ENCODE measurements at regions not wholly inside any gene's neighbourhood (a gene's known extent, or its start where the extent isn't known, plus 50 kb on each side); places are given as distances from the start of the nearest gene placed in this dataset.
"Not testable (repeated sequence)": the region's sequence is repeated elsewhere in the genome, so short reads cannot be mapped to it uniquely, and the experiment has no call there.

GRCh38 chr14:37848985-37849621 lies 253.7 kb downstream of the TTC6 start:
- DNase-seq: no peak

- no peak for DNase-seq
These were observed 255.6 kb downstream of the TTC6 start for GRCh38 chr14:37851054-37851453.

GRCh38 chr14:37855871-37856270 lies 260.4 kb downstream of the TTC6 start:
- DNase-seq: no peak

- no peak for DNase-seq
These were observed 262.4 kb downstream of the TTC6 start for GRCh38 chr14:37857774-37858266.

GRCh38 chr14:37858733-37859132 lies 263.3 kb downstream of the TTC6 start:
- DNase-seq: no peak

- no peak for DNase-seq
These were observed 263.7 kb downstream of the TTC6 start for GRCh38 chr14:37859177-37859576.

- DNase-seq: no peak
These were observed 266.8 kb downstream of the TTC6 start for GRCh38 chr14:37862263-37862662.

- no peak for DNase-seq
These were observed 268.7 kb downstream of the TTC6 start for GRCh38 chr14:37864128-37864527.

- no peak for DNase-seq
These were observed 269.7 kb downstream of the TTC6 start for GRCh38 chr14:37864861-37865718.

- DNase-seq: no peak
These were observed 270.5 kb downstream of the TTC6 start for GRCh38 chr14:37865719-37866549.

GRCh38 chr14:37869633-37870032 lies 274.2 kb downstream of the TTC6 start:
- no peak for DNase-seq

GRCh38 chr14:37870170-37870569 lies 274.7 kb downstream of the TTC6 start:
- DNase-seq: no peak

- no peak for DNase-seq
These were observed 275.4 kb downstream of the TTC6 start for GRCh38 chr14:37870632-37871346.

GRCh38 chr14:37874065-37874428 lies 278.6 kb downstream of the TTC6 start:
- DNase-seq: not testable (repeated sequence)

- DNase-seq: peak; percentile 45
These were observed 279.1 kb downstream of the TTC6 start for GRCh38 chr14:37874429-37875109.

GRCh38 chr14:37888234-37888633 lies 292.8 kb downstream of the TTC6 start:
- no peak for DNase-seq

GRCh38 chr14:37889087-37889486 lies 293.7 kb downstream of the TTC6 start:
- DNase-seq: no peak

GRCh38 chr14:37890095-37890494 lies 294.7 kb downstream of the TTC6 start:
- DNase-seq: no peak

GRCh38 chr14:37891500-37891899 lies 296.1 kb downstream of the TTC6 start:
- DNase-seq: not testable (repeated sequence)

- DNase-seq: no peak
These were observed 299.0 kb downstream of the TTC6 start for GRCh38 chr14:37894463-37894862.

- no peak for DNase-seq
These were observed 303.9 kb downstream of the TTC6 start for GRCh38 chr14:37899365-37899764.

GRCh38 chr14:37900561-37900960 lies 305.1 kb downstream of the TTC6 start:
- no peak for DNase-seq

Data from NCI-H1048 (cell line).